HCT116 (cell line): ENCODE measurements at regions not wholly inside any gene's neighbourhood (a gene's known extent, or its start where the extent isn't known, plus 50 kb on each side); places are given as distances from the start of the nearest gene placed in this dataset.
A peak's percentile ranks its signal among the peaks of the same experiment; 100 is the strongest.

Experiments
- ATAC-seq: fragments of 200-7000 bp; cut with Tn5 transposase; 2 replicates; pipeline ENCODE4 v1.9.1; 2020; ENCODE audit warnings: mild to moderate bottlenecking, moderate library complexity
- BruUV-seq: library from RNA; stranded (reverse); fragments of 400-500 nt; replicated peaks from 2 replicates; lab custom pipeline; 2021; lab: Mats Ljungman, UMichigan
- CTCF ChIA-PET: fragments of 300-600 bp; sonication (Branson Sonifier 250); formaldehyde crosslinking; loops from one replicate; lab custom pipeline; 2021; ENCODE audit warnings: antibody characterized with exemption; lab: Charles Lee
- POLR2A ChIA-PET: fragments of 300-600, 350-600 bp; sonication (Branson Sonifier 250); formaldehyde crosslinking; loops from one replicate; lab custom pipeline; 2021; ENCODE audit warnings: antibody characterized with exemption; lab: Charles Lee
- RAD21 ChIA-PET, 2 experiments: fragments of 300-600 bp; sonication (Branson Sonifier 250); formaldehyde crosslinking; loops; one replicate each; lab custom pipeline; 2023; ENCODE audit warnings: low total read pairs in 2 of 2; ENCODE audit not compliant: uncharacterized antibody in 2 of 2, unreplicated experiment in 2 of 2, low non-redundant PET in 1 of 2; lab: Charles Lee
- DNase-seq: peaks from one replicate; pipeline ENCODE4 v3.0.0-alpha.2; 2010; ENCODE audit warnings: low read depth, low spot score
- H2AFZ ChIP-seq: fragments of 200-600 bp; shearing (Covaris generic), sonication (generic); 2 replicates; pipeline ENCODE4 v1.6.1; 2017; ENCODE audit warnings: low read depth, mixed run types, mixed read lengths, antibody characterized with exemption, low read length; ENCODE audit not compliant: poor library complexity, severe bottlenecking
- H3K27ac ChIP-seq: 2 replicates; pipeline ENCODE4 v1.5.1; 2012; ENCODE audit warnings: low read depth, low read length
- H3K27me3 ChIP-seq: fragments of 200-600 bp; sonication (generic); 2 replicates; pipeline ENCODE4 v1.6.1; 2016; ENCODE audit warnings: mixed run types, low read length, mixed read lengths; ENCODE audit not compliant: insufficient read depth
- H3K36me3 ChIP-seq, 2 experiments: fragments of 200-500 bp in 1 of 2; fragments of 200-600 bp in 1 of 2; sonication (Bioruptor generic) in 1 of 2; sonication (generic) in 1 of 2; 2 replicates each; pipeline versions ENCODE4 v1.5.1 to v1.6.1; 2014 to 2016; ENCODE audit warnings: low read length in 2 of 2, inconsistent platforms in 1 of 2, mixed read lengths in 1 of 2, mixed run types in 1 of 2; ENCODE audit not compliant: insufficient read depth in 2 of 2, control insufficient read depth in 1 of 2
- H3K4me1 ChIP-seq, 2 experiments: fragments of 200-600 bp in 1 of 2; sonication (generic) in 1 of 2; 2 replicates each; pipeline versions ENCODE4 v1.5.1 to v1.6.1; 2012 to 2017; ENCODE audit warnings: low read length in 2 of 2, inconsistent platforms in 1 of 2, mild to moderate bottlenecking in 1 of 2, mixed read lengths in 1 of 2, mixed run types in 1 of 2, moderate library complexity in 1 of 2; ENCODE audit not compliant: insufficient read depth in 2 of 2, control insufficient read depth in 1 of 2
- H3K4me2 ChIP-seq: fragments of 200-600 bp; sonication (generic); 2 replicates; pipeline ENCODE4 v1.6.1; 2017; ENCODE audit warnings: mixed run types, low read length, mixed read lengths
- H3K4me3 ChIP-seq, 2 experiments: fragments of 200-600 bp in 1 of 2; sonication (generic) in 1 of 2; replicated peaks in 1 of 2; 2 replicates each; pipeline ENCODE4 v1.5.1; 2011 to 2016; ENCODE audit warnings: low read length in 2 of 2, control low read depth in 1 of 2, low read depth in 1 of 2, mild to moderate bottlenecking in 1 of 2, mixed read lengths in 1 of 2, mixed run types in 1 of 2
- H3K79me2 ChIP-seq: fragments of 200-600 bp; sonication (generic); 2 replicates; pipeline ENCODE4 v1.6.1; 2017; ENCODE audit warnings: mild to moderate bottlenecking, mixed run types, low read length, moderate library complexity, mixed read lengths; ENCODE audit not compliant: insufficient read depth
- H3K9ac ChIP-seq: fragments of 200-600 bp; sonication (generic); 2 replicates; pipeline ENCODE4 v1.6.1; 2016; ENCODE audit warnings: low read length, mixed read lengths
- H3K9me2 ChIP-seq: fragments of 200-600 bp; sonication (generic), shearing (Covaris generic); 2 replicates; pipeline ENCODE4 v1.6.1; 2017; ENCODE audit warnings: mixed run types, mild to moderate bottlenecking, moderate library complexity; ENCODE audit not compliant: insufficient read depth
- H3K9me3 ChIP-seq, 2 experiments: fragments of 200-500 bp in 1 of 2; fragments of 200-600 bp in 1 of 2; sonication (Bioruptor generic) in 1 of 2; sonication (generic) in 1 of 2; 2 replicates each; pipeline ENCODE4 v1.6.1; 2014 to 2017; ENCODE audit warnings: low read length in 2 of 2, mixed read lengths in 2 of 2, inconsistent platforms in 1 of 2, low read depth in 1 of 2, mild to moderate bottlenecking in 1 of 2, mixed run types in 1 of 2, moderate library complexity in 1 of 2; ENCODE audit not compliant: control insufficient read depth in 1 of 2, insufficient read depth in 1 of 2
- H4K20me1 ChIP-seq: fragments of 200-600 bp; sonication (generic), shearing (Covaris generic); 2 replicates; pipeline ENCODE4 v1.6.1; 2017; ENCODE audit warnings: mixed run types, mild to moderate bottlenecking, moderate library complexity; ENCODE audit not compliant: insufficient read depth
- ATF3 ChIP-seq: IDR thresholded peaks from 2 replicates; pipeline ENCODE4 v1.6.1; 2012
- CBX3 ChIP-seq: IDR thresholded peaks from 2 replicates; pipeline ENCODE4 v1.6.1; 2012; ENCODE audit warnings: low read depth
- CEBPB ChIP-seq: IDR thresholded peaks from 2 replicates; pipeline ENCODE4 v1.6.1; 2012; ENCODE audit warnings: low read depth
- CTCF ChIP-seq, 3 experiments: fragments of 200-600 bp in 1 of 3; sonication (generic) in 1 of 3; IDR thresholded peaks in 2 of 3; conservative IDR thresholded peaks in 1 of 3; 2 replicates each; pipeline ENCODE4 v1.5.1; 2012 to 2017; ENCODE audit warnings: low read depth in 2 of 3, low read length in 2 of 3, antibody characterized with exemption in 1 of 3, borderline replicate concordance in 1 of 3, control low read depth in 1 of 3, mild to moderate bottlenecking in 1 of 3, mixed read lengths in 1 of 3, mixed run types in 1 of 3, moderate library complexity in 1 of 3; ENCODE audit not compliant: insufficient read depth in 1 of 3
- EGR1 ChIP-seq: IDR thresholded peaks from 2 replicates; pipeline ENCODE4 v1.6.1; 2012; ENCODE audit warnings: low read depth
- ELF1 ChIP-seq: IDR thresholded peaks from 2 replicates; pipeline ENCODE4 v1.6.1; 2012; ENCODE audit warnings: low read depth, borderline replicate concordance
- EZH2 ChIP-seq: fragments of 200-600 bp; sonication (generic); IDR thresholded peaks from 2 replicates; pipeline ENCODE4 v1.6.1; 2017; ENCODE audit warnings: antibody characterized with exemption, mixed run types
- FOSL1 ChIP-seq: IDR thresholded peaks from 2 replicates; pipeline ENCODE4 v1.6.1; 2012; ENCODE audit warnings: low read depth
- JUND ChIP-seq: IDR thresholded peaks from 2 replicates; pipeline ENCODE4 v1.6.1; 2012
- MAX ChIP-seq: IDR thresholded peaks from 2 replicates; pipeline ENCODE4 v1.6.1; 2012
- POLR2A ChIP-seq: IDR thresholded peaks from 2 replicates; pipeline ENCODE4 v1.7.0; 2011; ENCODE audit warnings: borderline replicate concordance; ENCODE audit not compliant: insufficient read depth, insufficient read length; ENCODE audit errors: extremely low read depth
- POLR2AphosphoS5 ChIP-seq: IDR thresholded peaks from 2 replicates; pipeline ENCODE4 v1.6.1; 2011; ENCODE audit warnings: mild to moderate bottlenecking, low read depth, low read length, moderate library complexity
- REST ChIP-seq: IDR thresholded peaks from 2 replicates; pipeline ENCODE4 v1.6.1; 2012; ENCODE audit warnings: low read depth
- SIN3A ChIP-seq: IDR thresholded peaks from 2 replicates; pipeline ENCODE4 v1.6.1; 2012; ENCODE audit warnings: low read depth
- SP1 ChIP-seq: IDR thresholded peaks from 2 replicates; pipeline ENCODE4 v1.6.1; 2012; ENCODE audit warnings: low read depth
- TCF7L2 ChIP-seq: IDR thresholded peaks from 2 replicates; pipeline ENCODE4 v1.7.0; 2011; ENCODE audit warnings: borderline replicate concordance, inconsistent platforms; ENCODE audit not compliant: insufficient read depth, insufficient read length; ENCODE audit errors: extremely low read depth
- YY1 ChIP-seq: IDR thresholded peaks from 2 replicates; pipeline ENCODE4 v1.6.1; 2011; ENCODE audit warnings: low read length, low read depth, moderate library complexity, mild to moderate bottlenecking; ENCODE audit not compliant: insufficient replicate concordance; ENCODE audit errors: extremely low read depth
- ZBTB33 ChIP-seq: IDR thresholded peaks from 2 replicates; pipeline ENCODE4 v1.6.1; 2011; ENCODE audit warnings: mild to moderate bottlenecking, low read length, moderate library complexity; ENCODE audit not compliant: insufficient replicate concordance; ENCODE audit errors: extremely low read depth
- ZFX ChIP-seq: fragments of 450-650 bp; IDR thresholded peaks from 2 replicates; pipeline ENCODE4 v1.6.1; 2017
- ZNF274 ChIP-seq: fragments of 200-500 bp; sonication (Bioruptor generic); IDR thresholded peaks from 2 replicates; pipeline ENCODE4 v1.6.1; 2014; ENCODE audit warnings: mild to moderate bottlenecking, low read depth, low read length, inconsistent platforms
- intact Hi-C: fragments of 100-400 bp; cut with micrococcal nuclease; formaldehyde crosslinking; loops from 2 replicates; pipeline ENCODE4 v1.10.0; 2022

GRCh38 chr6:133644892-133645619 lies 243.9 kb upstream of the TCF21 start:
- CTCF ChIA-PET, result no interaction called here
- no TSS peak for BruUV-seq
- H4K20me1 ChIP-seq, result no peaks in the 10 kb centered on the region
- DNase-seq (no peak), ATAC-seq (0 out of 2 replicates have a peak, but pooled peaks have one; percentile 42)
- peak overlapping the region; percentile 56; the same call in 1 of the 2 replicates for H3K27ac ChIP-seq
- TF ChIP-seq JUND (no peak), POLR2AphosphoS5 (no peak), TCF7L2 (no peak), ATF3 (no peak), ZNF274 (no peak), CTCF (IDR thresholded peaks at IDR 0.05 in 2 of 3, conservative IDR thresholded peaks at IDR 0.05 in 1 of 3; ENCODE audit: borderline replicate concordance in 1 of 3, insufficient read depth in 1 of 3, low read depth in 2 of 3, low read length in 2 of 3) (no peak), MAX (no peak), SIN3A (no peak), SP1 (no peak), EZH2 (no peak), POLR2A (no peak), ZBTB33 (no peak), EGR1 (no peak), ELF1 (no peak), FOSL1 (no peak), CBX3 (no peak), YY1 (no peak), CEBPB (no peak), ZFX (no peak), REST (no peak)
- POLR2A ChIA-PET, result no interaction called here
- no peak overlapping the region for H3K4me3 ChIP-seq
- H2AFZ ChIP-seq, result peak overlapping the region; percentile 81
- no peaks in the 10 kb centered on the region for H3K9me2 ChIP-seq
- H3K9ac ChIP-seq, result no peak overlapping the region
- no peaks in the 10 kb centered on the region for H3K36me3 ChIP-seq
- H3K9me3 ChIP-seq, result no peaks in the 10 kb centered on the region
- H3K4me2 ChIP-seq, result peak overlapping the region; percentile 38; the same call in 1 of the 2 replicates
- H3K4me1 ChIP-seq, result peaks cover 20 to 28% of the 10 kb centered on the region in 2 experiments
- intact Hi-C loops, result no loop called here
- no peaks in the 10 kb centered on the region for H3K27me3 ChIP-seq
- RAD21 ChIA-PET, result no interaction called here
- H3K79me2 ChIP-seq, result no peaks in the 10 kb centered on the region
